Skin epidermis (tissue), 12 donors: ENCODE measurements at regions not wholly inside any gene's neighbourhood (a gene's known extent, or its start where the extent isn't known, plus 50 kb on each side); places are given as distances from the start of the nearest gene placed in this dataset.
"Not testable (repeated sequence)": the region's sequence is repeated elsewhere in the genome, so short reads cannot be mapped to it uniquely, and the experiment has no call there.

Source experiments
- H3K27ac ChIP-seq, 21 experiments: fragments of 200-600 bp; sonication (generic) in 11 of 21; one replicate each; pipeline ENCODE4 v1.5.0; 2020; ENCODE audit warnings: mild to moderate bottlenecking in 3 of 21, inconsistent platforms in 2 of 21, moderate library complexity in 2 of 21
- H3K4me3 ChIP-seq, 7 experiments: fragments of 200-600 bp; sonication (generic) in 2 of 7; one replicate each; pipeline ENCODE4 v1.5.0; 2020; ENCODE audit warnings: inconsistent platforms in 2 of 7, mild to moderate bottlenecking in 2 of 7, moderate library complexity in 1 of 7

GRCh38 chr1:181317261-181317930, 165.9 kb upstream of the CACNA1E start:
- no peak overlapping the region for H3K4me3 ChIP-seq
- H3K27ac ChIP-seq = no peak overlapping the region

GRCh38 chr1:181318022-181318857, 165.1 kb upstream of the CACNA1E start:
- Histone ChIP-seq H3K27ac (no peak overlapping the region), H3K4me3 (no peak overlapping the region)

- Histone ChIP-seq H3K4me3 (no peak overlapping the region), H3K27ac (no peak overlapping the region)
Observed at GRCh38 chr1:181318858-181319235, 164.5 kb upstream of the CACNA1E start.

GRCh38 chr1:181319907-181320306, 163.4 kb upstream of the CACNA1E start:
- no peak overlapping the region for H3K4me3 ChIP-seq
- no peak overlapping the region for H3K27ac ChIP-seq

- H3K4me3 ChIP-seq = no peak overlapping the region
- no peak overlapping the region for H3K27ac ChIP-seq
Observed at GRCh38 chr1:181324797-181325616, 158.3 kb upstream of the CACNA1E start.

GRCh38 chr1:181325765-181326164, 157.6 kb upstream of the CACNA1E start:
- H3K27ac ChIP-seq, H3K4me3 ChIP-seq: not testable (repeated sequence)

- H3K27ac ChIP-seq = no peak overlapping the region
Observed at GRCh38 chr1:181326348-181326747, 157.0 kb upstream of the CACNA1E start.

GRCh38 chr1:181327796-181328195, 155.5 kb upstream of the CACNA1E start:
- Histone ChIP-seq H3K4me3 (no peak overlapping the region), H3K27ac (no peak overlapping the region)

More at GRCh38 chr1:181326348-181326747, 157.0 kb upstream of the CACNA1E start:
- H3K4me3 ChIP-seq = no peak overlapping the region

GRCh38 chr1:181334724-181335123, 148.6 kb upstream of the CACNA1E start:
- no peak overlapping the region for H3K27ac ChIP-seq
- H3K4me3 ChIP-seq = no peak overlapping the region

GRCh38 chr1:181335631-181336030, 147.7 kb upstream of the CACNA1E start:
- Histone ChIP-seq H3K27ac (no peak overlapping the region), H3K4me3 (no peak overlapping the region)

GRCh38 chr1:181341026-181341632, 142.2 kb upstream of the CACNA1E start:
- no peak overlapping the region for H3K4me3 ChIP-seq
- H3K27ac ChIP-seq = no peak overlapping the region

GRCh38 chr1:181344091-181344490, 139.2 kb upstream of the CACNA1E start:
- Histone ChIP-seq H3K4me3 (no peak overlapping the region), H3K27ac (no peak overlapping the region)

GRCh38 chr1:181345146-181345545, 138.2 kb upstream of the CACNA1E start:
- no peak overlapping the region for H3K4me3 ChIP-seq
- H3K27ac ChIP-seq = no peak overlapping the region

GRCh38 chr1:181347495-181348390, 135.6 kb upstream of the CACNA1E start:
- H3K4me3 ChIP-seq = no peak overlapping the region

GRCh38 chr1:181349512-181349911, 133.8 kb upstream of the CACNA1E start:
- H3K4me3 ChIP-seq = no peak overlapping the region
- H3K27ac ChIP-seq = no peak overlapping the region

More at GRCh38 chr1:181347495-181348390, 135.6 kb upstream of the CACNA1E start:
- no peak overlapping the region for H3K27ac ChIP-seq

- Histone ChIP-seq H3K27ac (no peak overlapping the region), H3K4me3 (no peak overlapping the region)
Observed at GRCh38 chr1:181350131-181350530, 133.2 kb upstream of the CACNA1E start.

- no peak overlapping the region for H3K27ac ChIP-seq
- H3K4me3 ChIP-seq = no peak overlapping the region
Observed at GRCh38 chr1:181351740-181352139, 131.6 kb upstream of the CACNA1E start.

- Histone ChIP-seq H3K4me3 (no peak overlapping the region), H3K27ac (no peak overlapping the region)
Observed at GRCh38 chr1:181352695-181353094, 130.6 kb upstream of the CACNA1E start.

- Histone ChIP-seq H3K4me3 (no peak overlapping the region), H3K27ac (no peak overlapping the region)
Observed at GRCh38 chr1:181353526-181353925, 129.8 kb upstream of the CACNA1E start.
